Left lung (tissue), 4 donors: ENCODE measurements at regions not wholly inside any gene's neighbourhood (a gene's known extent, or its start where the extent isn't known, plus 50 kb on each side); places are given as distances from the start of the nearest gene placed in this dataset.

Source experiments
- ATAC-seq: fragments of 200-7000 bp; cut with Tn5 transposase; one replicate; pipeline ENCODE4 v1.9.1; 2020; ENCODE audit warnings: moderate library complexity
- DNase-seq, 4 donors: peaks; one replicate each; pipeline ENCODE4 v3.0.0-alpha.2; 2013 to 2020
- H3K27ac ChIP-seq, 2 donors: fragments of 200-600 bp; sonication (generic) in 1 of 2; one replicate each; pipeline versions ENCODE4 v1.5.0 to v1.8.0; 2020 to 2021
- H3K27me3 ChIP-seq, 2 donors: fragments of 200-600 bp; sonication (generic) in 1 of 2; one replicate each; pipeline versions ENCODE4 v1.5.0 to v1.8.0; 2020 to 2021
- H3K36me3 ChIP-seq, 2 donors: fragments of 200-600 bp; sonication (generic) in 1 of 2; one replicate each; pipeline versions ENCODE4 v1.5.0 to v1.8.0; 2020 to 2021
- H3K4me1 ChIP-seq, 2 donors: fragments of 200-600 bp; one replicate each; pipeline ENCODE4 v1.8.0; 2021
- H3K4me3 ChIP-seq, 2 donors: fragments of 200-600 bp; sonication (generic) in 1 of 2; one replicate each; pipeline versions ENCODE4 v1.5.0 to v1.8.0; 2020 to 2021; ENCODE audit warnings: mild to moderate bottlenecking in 1 of 2
- H3K9me3 ChIP-seq, 2 donors: fragments of 200-600 bp; sonication (generic) in 1 of 2; one replicate each; pipeline versions ENCODE4 v1.5.0 to v1.8.0; 2020 to 2021
- CTCF ChIP-seq, 2 donors: fragments of 200-600 bp; sonication (generic) in 1 of 2; IDR thresholded peaks; one replicate each; pipeline versions ENCODE4 v1.5.0 to v1.8.0; 2021; ENCODE audit warnings: antibody characterized with exemption in 2 of 2
- intact Hi-C, 2 donors: fragments of 100-400 bp; cut with DNase I; formaldehyde crosslinking; loops; one replicate each; pipeline versions ENCODE4 v1.11.2 to v1.14.2; 2022
- donor health status: DM: no; HTN: yes; CAD: no.
- donor health status: DM: no; HTN: no; CAD: no.

DNA sequence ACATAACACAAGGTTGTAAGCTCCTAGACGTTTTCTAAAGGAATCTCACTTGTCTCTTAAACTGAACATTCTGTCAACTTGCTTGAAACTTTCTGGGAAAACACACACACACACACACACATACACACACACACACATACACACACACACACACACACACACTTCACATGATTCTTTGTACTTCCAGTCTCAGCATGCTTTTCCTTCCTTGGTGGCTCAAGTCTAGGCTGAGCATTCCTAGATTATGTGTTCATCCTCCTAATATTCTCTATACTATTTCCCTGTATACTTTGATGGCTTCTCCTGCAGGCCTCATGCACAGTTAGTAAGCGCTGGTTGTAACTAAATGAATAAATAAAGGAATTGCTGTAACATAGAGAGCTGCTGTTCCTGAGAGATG is 372.1 kb downstream of the PTPRC start:
- Histone ChIP-seq H3K4me1 (peaks cover 0 to 6% of the 10 kb centered on the region in 2 donors), H3K9me3 (no peaks in the 10 kb centered on the region), H3K4me3 (no peak overlapping the region), H3K36me3 (no peaks in the 10 kb centered on the region), H3K27ac (no peak overlapping the region), H3K27me3 (no peaks in the 10 kb centered on the region)
- TF ChIP-seq CTCF (IDR thresholded peaks at IDR 0.05), result no peak
- no peak for ATAC-seq
- DNase-seq, result no peak
- intact Hi-C loops, result no loop called here

DNA sequence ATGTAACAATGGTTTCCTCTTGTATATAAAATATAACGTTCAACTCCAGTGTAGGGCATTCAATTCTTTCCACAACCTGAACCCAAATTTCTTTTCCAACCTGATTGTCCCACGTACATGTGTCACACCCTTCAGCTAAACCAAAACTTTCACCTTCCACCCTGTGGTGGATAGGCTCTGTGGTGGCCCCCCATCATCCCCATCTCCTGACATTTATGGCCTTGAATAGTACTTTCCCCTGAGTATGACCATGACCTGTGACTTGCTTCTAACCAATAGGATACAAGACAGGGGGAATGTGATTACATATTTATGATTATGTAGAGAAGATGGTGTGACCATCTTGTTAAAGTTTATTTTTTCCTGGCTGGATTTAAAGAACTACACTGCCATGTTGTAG is 377.0 kb downstream of the PTPRC start:
- ATAC-seq (no peak), DNase-seq (no peak)
- Histone ChIP-seq H3K27ac (no peak overlapping the region), H3K27me3 (no peaks in the 10 kb centered on the region), H3K4me1 (no peaks in the 10 kb centered on the region), H3K36me3 (no peaks in the 10 kb centered on the region), H3K4me3 (no peak overlapping the region), H3K9me3 (no peaks in the 10 kb centered on the region)
- TF ChIP-seq CTCF (IDR thresholded peaks at IDR 0.05), result no peak
- intact Hi-C loops, result no loop called here

GRCh38 chr1:199018471-199019135 is 379.8 kb downstream of the PTPRC start:
- DNase-seq, result no peak
- Histone ChIP-seq H3K9me3 (no peaks in the 10 kb centered on the region), H3K4me1 (no peaks in the 10 kb centered on the region), H3K36me3 (no peaks in the 10 kb centered on the region), H3K4me3 (no peak overlapping the region), H3K27ac (no peak overlapping the region), H3K27me3 (no peaks in the 10 kb centered on the region)
- no peak for ATAC-seq
- TF ChIP-seq CTCF (IDR thresholded peaks at IDR 0.05), result no peak
- intact Hi-C loops, result no loop called here

DNA sequence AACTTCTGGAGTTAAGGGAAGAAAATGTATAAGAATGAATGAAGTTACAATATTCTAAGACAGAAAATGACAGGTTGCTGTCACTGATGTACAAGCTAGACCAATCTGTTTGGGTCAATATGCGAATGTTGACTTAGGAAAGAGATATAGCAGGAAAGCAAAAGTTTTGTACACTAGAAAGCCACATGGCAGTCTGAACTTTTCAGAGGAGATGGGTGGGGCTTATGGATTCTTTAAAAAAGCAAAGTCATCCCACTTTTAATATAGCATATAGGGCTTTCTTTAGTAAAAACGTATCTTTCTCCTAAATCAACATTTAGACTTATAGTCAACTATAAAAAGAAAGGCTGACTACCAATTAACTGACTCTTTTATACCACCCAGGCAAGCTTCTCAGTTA is 381.2 kb downstream of the PTPRC start:
- no peak for ATAC-seq
- Histone ChIP-seq H3K27ac (no peak overlapping the region), H3K36me3 (no peaks in the 10 kb centered on the region), H3K27me3 (no peaks in the 10 kb centered on the region), H3K4me3 (no peak overlapping the region), H3K4me1 (no peaks in the 10 kb centered on the region), H3K9me3 (no peaks in the 10 kb centered on the region)
- intact Hi-C loops, result no loop called here
- DNase-seq, result no peak
- TF ChIP-seq CTCF (IDR thresholded peaks at IDR 0.05), result no peak

DNA sequence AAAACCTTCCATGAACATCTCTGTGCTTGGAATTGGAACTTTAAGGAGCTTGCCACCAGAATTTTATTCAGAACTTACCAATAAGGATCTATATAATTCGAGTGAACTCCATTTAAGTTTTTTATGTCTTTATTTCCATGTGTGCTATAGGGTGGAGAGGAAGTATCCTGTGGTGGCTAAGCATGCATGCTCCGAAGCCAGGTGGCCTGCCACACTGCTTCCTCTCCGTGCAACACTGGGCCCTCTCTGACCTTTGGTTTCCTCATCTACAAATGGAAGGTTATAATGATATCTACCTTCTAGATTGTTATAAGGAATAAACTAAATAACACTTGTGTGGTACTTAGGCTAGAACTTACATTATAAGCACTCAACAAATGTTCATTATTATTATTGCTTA is 382.1 kb downstream of the PTPRC start:
- no peaks in the 10 kb centered on the region for H3K9me3 ChIP-seq
- H3K27ac ChIP-seq, result no peak overlapping the region
- H3K4me3 ChIP-seq, result no peak overlapping the region
- no peaks in the 10 kb centered on the region for H3K36me3 ChIP-seq
- DNase-seq (peak in 1 of 4 donors; percentile 45), ATAC-seq (no peak)
- no peaks in the 10 kb centered on the region for H3K4me1 ChIP-seq
- intact Hi-C loops, result no loop called here
- no peaks in the 10 kb centered on the region for H3K27me3 ChIP-seq
- no peak for TF ChIP-seq CTCF (IDR thresholded peaks at IDR 0.05)
